ENCODE measurements at regions not wholly inside any gene's neighbourhood (a gene's known extent, or its start where the extent isn't known, plus 50 kb on each side); places are given as distances from the start of the nearest gene placed in this dataset.

DNA sequence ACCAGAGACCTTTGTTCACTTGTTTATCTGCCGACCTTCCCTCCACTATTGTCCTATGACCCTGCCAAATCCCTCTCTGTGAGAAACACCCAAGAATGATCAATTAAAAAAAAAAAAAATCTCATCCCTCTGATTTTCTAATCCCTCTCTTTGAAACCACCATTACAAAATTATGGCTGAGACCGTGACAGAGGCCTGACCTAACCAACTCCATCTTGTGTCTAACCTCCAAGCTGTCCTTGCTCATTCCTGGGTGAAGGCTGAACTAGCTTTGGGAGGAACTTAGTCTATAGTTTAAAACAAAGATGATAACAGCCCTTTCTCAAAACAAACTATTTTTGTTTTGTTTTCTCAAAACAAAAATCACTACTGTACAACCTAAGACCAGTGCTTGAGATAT, 474.5 kb downstream of the TMEM114 start:
- no peak for TF ChIP-seq FOXP2 (optimal IDR thresholded peaks at IDR 0.05; ENCODE audit: borderline replicate concordance, extremely low read depth, extremely low read length, insufficient read depth)

DNA sequence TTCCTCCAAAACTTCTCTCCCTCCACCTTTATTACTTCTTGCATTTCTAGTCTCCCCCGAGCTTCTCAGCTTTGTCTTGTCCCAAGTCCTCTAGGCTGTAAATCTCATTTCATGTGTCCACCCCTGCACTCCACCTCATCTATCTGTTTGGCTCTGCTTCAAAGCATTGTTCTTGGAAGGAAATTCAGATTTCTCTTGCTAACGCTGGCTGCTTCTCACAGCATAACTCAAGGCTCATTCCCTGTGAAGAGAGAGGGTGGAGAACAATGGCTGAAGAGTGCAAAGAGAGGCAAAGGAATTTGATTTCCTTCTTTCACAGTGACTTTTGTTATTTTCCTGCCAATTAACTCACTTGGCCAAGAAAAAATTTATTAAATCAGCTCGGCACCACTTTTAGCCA, 476.5 kb downstream of the TMEM114 start:
- TF ChIP-seq, protein P1, sequence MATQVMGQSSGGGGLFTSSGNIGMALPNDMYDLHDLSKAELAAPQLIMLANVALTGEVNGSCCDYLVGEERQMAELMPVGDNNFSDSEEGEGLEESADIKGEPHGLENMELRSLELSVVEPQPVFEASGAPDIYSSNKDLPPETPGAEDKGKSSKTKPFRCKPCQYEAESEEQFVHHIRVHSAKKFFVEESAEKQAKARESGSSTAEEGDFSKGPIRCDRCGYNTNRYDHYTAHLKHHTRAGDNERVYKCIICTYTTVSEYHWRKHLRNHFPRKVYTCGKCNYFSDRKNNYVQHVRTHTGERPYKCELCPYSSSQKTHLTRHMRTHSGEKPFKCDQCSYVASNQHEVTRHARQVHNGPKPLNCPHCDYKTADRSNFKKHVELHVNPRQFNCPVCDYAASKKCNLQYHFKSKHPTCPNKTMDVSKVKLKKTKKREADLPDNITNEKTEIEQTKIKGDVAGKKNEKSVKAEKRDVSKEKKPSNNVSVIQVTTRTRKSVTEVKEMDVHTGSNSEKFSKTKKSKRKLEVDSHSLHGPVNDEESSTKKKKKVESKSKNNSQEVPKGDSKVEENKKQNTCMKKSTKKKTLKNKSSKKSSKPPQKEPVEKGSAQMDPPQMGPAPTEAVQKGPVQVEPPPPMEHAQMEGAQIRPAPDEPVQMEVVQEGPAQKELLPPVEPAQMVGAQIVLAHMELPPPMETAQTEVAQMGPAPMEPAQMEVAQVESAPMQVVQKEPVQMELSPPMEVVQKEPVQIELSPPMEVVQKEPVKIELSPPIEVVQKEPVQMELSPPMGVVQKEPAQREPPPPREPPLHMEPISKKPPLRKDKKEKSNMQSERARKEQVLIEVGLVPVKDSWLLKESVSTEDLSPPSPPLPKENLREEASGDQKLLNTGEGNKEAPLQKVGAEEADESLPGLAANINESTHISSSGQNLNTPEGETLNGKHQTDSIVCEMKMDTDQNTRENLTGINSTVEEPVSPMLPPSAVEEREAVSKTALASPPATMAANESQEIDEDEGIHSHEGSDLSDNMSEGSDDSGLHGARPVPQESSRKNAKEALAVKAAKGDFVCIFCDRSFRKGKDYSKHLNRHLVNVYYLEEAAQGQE (IDR thresholded peaks at IDR 0.05; ENCODE audit: insufficient read depth in 1 of 2, low read depth in 2 of 2, low read length in 2 of 2) = no peak
- TF ChIP-seq POLR2AphosphoS5 (IDR thresholded peaks at IDR 0.05; ENCODE audit: low read depth, low read length) (no peak), FOXP2 (optimal IDR thresholded peaks at IDR 0.05; ENCODE audit: borderline replicate concordance, extremely low read depth, extremely low read length, insufficient read depth) (no peak), TAF1 (IDR thresholded peaks at IDR 0.05; ENCODE audit: borderline replicate concordance, insufficient read depth, low read length) (no peak), SIN3A (IDR thresholded peaks at IDR 0.05; ENCODE audit: borderline replicate concordance, insufficient read depth, low read length) (no peak)

DNA sequence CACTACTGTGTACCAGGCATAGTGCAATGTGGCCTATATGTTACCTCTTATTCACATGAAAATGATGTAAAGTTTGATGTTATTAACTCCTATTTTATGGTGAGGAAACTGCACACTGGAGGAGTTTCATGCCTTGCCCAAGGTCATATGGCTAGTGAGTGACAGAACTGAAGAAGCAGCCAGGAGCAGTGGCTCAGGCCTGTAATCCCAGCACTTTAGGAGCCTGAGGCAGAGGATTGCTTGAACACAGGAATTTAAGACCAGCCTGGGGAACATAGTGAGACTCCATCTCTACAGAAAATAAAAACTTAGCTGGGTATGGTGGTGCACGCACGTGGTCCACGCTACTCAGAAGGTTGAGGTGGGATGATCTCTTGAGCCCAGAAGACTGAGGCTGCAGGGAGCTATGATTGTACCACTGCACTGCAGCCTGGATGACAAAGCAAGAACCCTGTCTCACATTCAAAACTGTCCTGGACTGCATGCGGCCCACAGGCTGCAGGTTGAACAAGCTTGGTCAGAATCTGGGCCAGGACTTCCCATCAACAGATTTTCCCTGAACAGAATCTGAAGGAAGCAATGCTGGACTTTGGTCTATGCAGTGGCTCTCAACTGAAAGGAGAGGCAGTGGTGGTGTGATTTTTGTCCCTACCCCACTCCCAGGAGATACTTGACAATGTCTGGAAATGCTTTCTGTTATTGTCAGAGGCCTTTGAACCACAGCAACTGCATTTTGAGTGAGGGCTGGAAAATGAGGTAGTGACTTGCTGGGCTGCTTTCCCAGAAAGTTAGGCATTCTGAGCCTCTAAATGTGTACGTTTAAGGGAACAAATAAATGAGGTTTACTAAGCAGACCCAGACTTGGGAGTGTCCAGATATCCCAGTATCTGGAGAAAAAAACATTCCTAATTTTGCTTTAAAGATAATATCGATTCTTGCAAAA, 479.5 kb downstream of the TMEM114 start:
- TF ChIP-seq FOXP2 (optimal IDR thresholded peaks at IDR 0.05; ENCODE audit: borderline replicate concordance, extremely low read depth, extremely low read length, insufficient read depth) (no peak), SIN3A (IDR thresholded peaks at IDR 0.05; ENCODE audit: borderline replicate concordance, insufficient read depth, low read length) (no peak), TAF1 (IDR thresholded peaks at IDR 0.05; ENCODE audit: borderline replicate concordance, insufficient read depth, low read length) (no peak), POLR2AphosphoS5 (IDR thresholded peaks at IDR 0.05; ENCODE audit: low read depth, low read length) (no peak)
- TF ChIP-seq, protein P1 (IDR thresholded peaks at IDR 0.05; ENCODE audit: insufficient read depth in 1 of 2, low read depth in 2 of 2, low read length in 2 of 2) = no peak

DNA sequence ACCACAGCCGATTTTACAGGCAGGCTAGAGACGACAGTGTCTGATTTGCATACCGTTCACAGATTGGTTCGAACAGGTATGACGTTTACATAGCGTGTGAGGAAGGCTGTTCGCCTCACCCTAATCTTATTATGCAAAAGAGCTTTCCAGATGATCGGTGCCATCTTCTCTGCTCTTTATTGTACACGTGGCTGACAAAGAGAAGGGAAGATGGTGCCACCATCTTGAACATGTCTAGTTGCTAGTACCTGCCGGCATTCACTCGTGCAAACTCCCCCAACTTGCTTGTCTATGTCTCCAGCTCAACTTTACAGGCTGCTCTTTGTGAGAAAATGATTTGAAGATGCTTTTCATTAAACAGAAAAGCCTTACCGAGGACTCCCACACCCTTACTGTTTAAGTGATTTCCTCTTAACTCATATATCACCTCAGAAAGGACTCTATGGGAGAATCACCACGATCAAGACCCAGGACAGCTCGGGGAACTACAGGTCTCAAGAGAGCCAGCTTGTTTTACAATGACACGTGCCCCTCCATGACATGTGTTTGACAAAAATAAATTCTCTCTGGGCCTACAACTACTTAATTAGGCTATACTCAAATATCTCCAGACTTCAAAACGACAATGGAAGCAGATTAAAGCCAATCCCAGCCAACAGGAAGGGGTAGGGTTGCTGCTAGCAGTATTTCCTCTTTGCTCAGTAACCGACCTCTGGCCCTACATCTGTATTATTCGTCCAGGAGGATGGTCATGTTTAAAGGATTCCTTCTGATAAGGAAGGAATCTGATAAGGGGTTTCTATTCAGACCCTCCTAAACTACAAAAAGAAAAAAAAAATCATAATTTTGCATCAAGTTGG, 480.6 kb downstream of the TMEM114 start:
- TF ChIP-seq SIN3A (IDR thresholded peaks at IDR 0.05; ENCODE audit: borderline replicate concordance, insufficient read depth, low read length) (no peak), TAF1 (IDR thresholded peaks at IDR 0.05; ENCODE audit: borderline replicate concordance, insufficient read depth, low read length) (no peak), POLR2AphosphoS5 (IDR thresholded peaks at IDR 0.05; ENCODE audit: low read depth, low read length) (no peak), FOXP2 (optimal IDR thresholded peaks at IDR 0.05; ENCODE audit: borderline replicate concordance, extremely low read depth, extremely low read length, insufficient read depth) (no peak)
- TF ChIP-seq, protein P1 (IDR thresholded peaks at IDR 0.05; ENCODE audit: insufficient read depth in 1 of 2, low read depth in 2 of 2, low read length in 2 of 2) = no peak

DNA sequence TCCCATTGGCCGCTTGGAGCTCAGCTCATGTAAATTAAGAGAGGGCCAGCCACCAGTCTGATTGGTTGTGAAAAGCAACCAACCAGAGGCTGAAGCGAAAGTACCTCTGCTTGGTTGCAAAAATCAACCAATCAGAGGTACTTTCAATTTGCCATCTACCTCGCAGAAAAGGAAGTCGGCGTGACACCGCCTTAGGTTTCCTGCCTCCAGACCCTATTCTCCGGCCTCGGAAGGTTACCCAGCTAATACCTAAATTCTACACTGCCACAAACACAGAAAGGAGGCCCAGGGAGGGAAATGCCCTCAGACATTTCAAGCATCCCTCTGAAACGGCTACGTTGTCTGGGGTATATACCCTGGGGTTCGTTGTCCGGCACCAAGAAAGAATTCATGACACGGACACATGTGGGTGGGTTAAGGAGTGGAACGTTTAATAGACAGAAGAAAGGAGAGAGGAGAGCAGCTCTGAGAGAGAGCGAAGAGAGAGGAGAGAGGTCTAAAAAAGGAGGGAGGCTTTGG, 481.3 kb downstream of the TMEM114 start:
- TF ChIP-seq SIN3A (IDR thresholded peaks at IDR 0.05; ENCODE audit: borderline replicate concordance, insufficient read depth, low read length) (no peak), FOXP2 (optimal IDR thresholded peaks at IDR 0.05; ENCODE audit: borderline replicate concordance, extremely low read depth, extremely low read length, insufficient read depth) (no peak), TAF1 (IDR thresholded peaks at IDR 0.05; ENCODE audit: borderline replicate concordance, insufficient read depth, low read length) (no peak), POLR2AphosphoS5 (IDR thresholded peaks at IDR 0.05; ENCODE audit: low read depth, low read length) (no peak)
- TF ChIP-seq, protein P1 (IDR thresholded peaks at IDR 0.05; ENCODE audit: insufficient read depth in 1 of 2, low read depth in 2 of 2, low read length in 2 of 2) = no peak

All from PFSK-1 (cell line).